ENCODE measurements at regions not wholly inside any gene's neighbourhood (a gene's known extent, or its start where the extent isn't known, plus 50 kb on each side); places are given as distances from the start of the nearest gene placed in this dataset.

GRCh38 chr3:72336821-72337479 lies 511.3 kb downstream of the SHQ1 start:
- no peaks in the 10 kb centered on the region for H3K36me3 ChIP-seq (ENCODE audit: insufficient read depth, low read length)
- H3K27me3 ChIP-seq (ENCODE audit: insufficient read depth, low read length): peaks cover 20% of the 10 kb centered on the region
- peaks cover 10% of the 10 kb centered on the region for H3K4me1 ChIP-seq (ENCODE audit: insufficient read depth, low read length)
- H3K4me3 ChIP-seq (ENCODE audit: low read length): no peak overlapping the region
- H2AFZ ChIP-seq (ENCODE audit: low read depth, low read length): no peak overlapping the region
- H3K9me3 ChIP-seq (ENCODE audit: low read length): no peaks in the 10 kb centered on the region

DNA sequence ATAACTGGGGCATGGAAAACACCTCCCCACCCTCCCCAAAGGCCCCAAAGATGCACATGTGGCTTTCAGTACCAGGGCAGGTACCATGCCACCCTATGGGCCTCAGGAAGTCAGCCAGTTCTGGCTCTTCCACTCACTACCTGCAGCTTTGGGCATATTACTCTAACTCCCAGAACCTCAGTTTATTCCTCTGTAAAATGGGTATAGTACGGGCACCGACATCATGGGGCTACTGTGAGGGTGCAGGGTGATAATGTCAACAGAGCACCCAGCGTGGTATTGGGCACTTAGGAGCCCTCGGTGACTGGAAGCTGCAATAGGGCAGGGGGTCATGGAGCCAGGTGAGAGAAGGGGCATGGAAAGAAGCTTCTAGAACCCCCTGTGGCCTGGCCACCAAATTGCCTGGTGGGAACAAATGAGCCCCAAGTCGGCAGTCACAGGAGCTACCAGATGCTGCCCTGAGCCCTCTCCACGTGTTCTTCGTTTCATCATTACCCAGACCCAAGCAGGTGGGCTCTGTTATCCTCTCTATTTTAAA lies 512.1 kb downstream of the SHQ1 start:
- Histone ChIP-seq H3K4me1 (ENCODE audit: insufficient read depth, low read length) (peaks cover 10% of the 10 kb centered on the region), H3K27me3 (ENCODE audit: insufficient read depth, low read length) (peaks cover 20% of the 10 kb centered on the region), H2AFZ (ENCODE audit: low read depth, low read length) (no peak overlapping the region), H3K9me3 (ENCODE audit: low read length) (no peaks in the 10 kb centered on the region), H3K36me3 (ENCODE audit: insufficient read depth, low read length) (no peaks in the 10 kb centered on the region), H3K4me3 (ENCODE audit: low read length) (no peak overlapping the region)

DNA sequence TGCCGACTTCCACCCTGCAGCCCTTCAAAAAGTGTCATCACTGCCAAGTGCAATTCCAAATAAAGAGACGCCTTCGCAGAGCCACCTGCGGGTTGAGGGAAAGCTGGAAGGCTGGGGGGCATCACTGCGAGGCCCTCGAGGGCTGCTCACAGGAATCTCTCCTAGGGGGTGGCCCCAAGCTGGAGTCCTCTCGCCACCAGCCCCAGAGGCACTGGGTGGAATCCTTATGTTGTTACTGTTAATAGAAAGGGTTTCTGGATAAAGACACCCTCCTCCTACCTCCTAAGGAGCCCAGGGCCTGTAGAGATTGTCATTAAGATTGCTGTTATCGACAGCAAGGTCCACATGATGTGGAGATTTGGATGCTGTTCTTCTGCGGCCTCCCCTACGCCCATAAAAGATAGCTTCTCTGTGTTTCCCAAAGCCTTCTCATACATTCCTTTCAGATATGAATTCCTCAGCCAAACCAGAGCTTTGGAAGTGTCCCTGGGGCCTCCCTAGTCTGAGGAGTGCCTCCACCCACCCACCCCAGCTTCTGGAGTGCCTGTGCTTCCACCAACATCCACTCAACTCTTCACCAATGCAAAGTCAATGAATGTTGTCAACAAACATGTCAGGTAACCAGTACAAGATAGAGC lies 512.7 kb downstream of the SHQ1 start:
- Histone ChIP-seq H3K36me3 (ENCODE audit: insufficient read depth, low read length) (no peaks in the 10 kb centered on the region), H3K9me3 (ENCODE audit: low read length) (no peaks in the 10 kb centered on the region), H3K27me3 (ENCODE audit: insufficient read depth, low read length) (peaks cover 20% of the 10 kb centered on the region), H2AFZ (ENCODE audit: low read depth, low read length) (no peak overlapping the region), H3K4me3 (ENCODE audit: low read length) (no peak overlapping the region), H3K4me1 (ENCODE audit: insufficient read depth, low read length) (peaks cover 10% of the 10 kb centered on the region)

DNA sequence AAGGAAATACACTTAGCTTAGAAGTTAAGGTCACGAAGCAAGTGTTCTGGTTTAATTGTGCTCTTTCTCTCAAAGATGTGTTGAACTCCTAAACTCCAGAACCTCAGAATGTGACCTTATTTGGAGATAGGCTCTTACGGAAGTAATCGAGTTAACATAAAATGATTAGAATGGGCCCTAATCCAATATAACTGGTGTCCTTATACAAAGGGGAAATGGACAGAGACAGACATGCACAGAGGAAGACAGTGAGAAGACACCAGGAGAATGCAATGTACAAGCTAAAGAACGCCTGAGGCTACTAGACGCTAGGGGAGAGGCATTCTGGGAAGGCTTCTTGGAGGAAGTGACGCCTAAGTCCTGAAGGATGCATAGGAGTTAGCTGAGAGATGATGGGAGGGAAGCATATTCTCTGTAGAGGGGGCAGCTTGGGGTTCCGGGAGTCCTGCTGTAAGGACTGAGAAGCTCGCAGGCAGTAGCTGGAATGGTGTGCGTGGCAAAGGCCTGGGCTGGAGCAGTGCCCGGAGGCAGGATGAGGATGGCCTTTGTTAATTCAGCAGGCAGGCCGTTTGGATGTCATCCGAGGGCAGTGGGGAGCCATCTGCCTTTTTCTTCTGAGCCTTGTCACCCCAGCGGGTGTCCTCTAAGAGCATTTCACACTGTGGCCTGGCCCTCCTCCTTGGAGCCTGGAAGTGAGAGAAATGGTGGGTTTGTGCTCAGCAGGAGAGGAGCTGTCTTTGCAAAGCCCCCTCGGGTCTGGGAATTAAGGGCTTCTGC lies 513.4 kb downstream of the SHQ1 start:
- H3K4me1 ChIP-seq (ENCODE audit: insufficient read depth, low read length): peaks cover 15% of the 10 kb centered on the region
- H3K27me3 ChIP-seq (ENCODE audit: insufficient read depth, low read length): peaks cover 20% of the 10 kb centered on the region
- H3K4me3 ChIP-seq (ENCODE audit: low read length): no peak overlapping the region

GRCh38 chr3:72332689-72333088 lies 515.6 kb downstream of the SHQ1 start:
- H3K9me3 ChIP-seq (ENCODE audit: low read length): no peaks in the 10 kb centered on the region
- H3K4me1 ChIP-seq (ENCODE audit: insufficient read depth, low read length): peaks cover 25% of the 10 kb centered on the region
- H3K36me3 ChIP-seq (ENCODE audit: insufficient read depth, low read length): no peaks in the 10 kb centered on the region
- no peak overlapping the region for H2AFZ ChIP-seq (ENCODE audit: low read depth, low read length)
- H3K4me3 ChIP-seq (ENCODE audit: low read length): no peak overlapping the region
- peaks cover 20% of the 10 kb centered on the region for H3K27me3 ChIP-seq (ENCODE audit: insufficient read depth, low read length)

More for the DNA sequence above, 513.4 kb downstream of the SHQ1 start:
- Histone ChIP-seq H2AFZ (ENCODE audit: low read depth, low read length) (no peak overlapping the region), H3K36me3 (ENCODE audit: insufficient read depth, low read length) (no peaks in the 10 kb centered on the region), H3K9me3 (ENCODE audit: low read length) (no peaks in the 10 kb centered on the region)

GRCh38 chr3:72332036-72332435 lies 516.2 kb downstream of the SHQ1 start:
- Histone ChIP-seq H3K4me1 (ENCODE audit: insufficient read depth, low read length) (peaks cover 25% of the 10 kb centered on the region), H3K9me3 (ENCODE audit: low read length) (no peaks in the 10 kb centered on the region), H3K4me3 (ENCODE audit: low read length) (no peak overlapping the region), H3K36me3 (ENCODE audit: insufficient read depth, low read length) (no peaks in the 10 kb centered on the region), H3K27me3 (ENCODE audit: insufficient read depth, low read length) (peaks cover 20% of the 10 kb centered on the region), H2AFZ (ENCODE audit: low read depth, low read length) (no peak overlapping the region)

GRCh38 chr3:72331076-72331475 lies 517.2 kb downstream of the SHQ1 start:
- H2AFZ ChIP-seq (ENCODE audit: low read depth, low read length): no peak overlapping the region
- H3K36me3 ChIP-seq (ENCODE audit: insufficient read depth, low read length): no peaks in the 10 kb centered on the region
- peaks cover 25% of the 10 kb centered on the region for H3K4me1 ChIP-seq (ENCODE audit: insufficient read depth, low read length)
- H3K27me3 ChIP-seq (ENCODE audit: insufficient read depth, low read length): peaks cover 16% of the 10 kb centered on the region
- H3K9me3 ChIP-seq (ENCODE audit: low read length): no peaks in the 10 kb centered on the region
- H3K4me3 ChIP-seq (ENCODE audit: low read length): no peak overlapping the region

GRCh38 chr3:72329354-72329753 lies 518.9 kb downstream of the SHQ1 start:
- H2AFZ ChIP-seq (ENCODE audit: low read depth, low read length): no peak overlapping the region
- H3K9me3 ChIP-seq (ENCODE audit: low read length): no peaks in the 10 kb centered on the region
- H3K4me1 ChIP-seq (ENCODE audit: insufficient read depth, low read length): peaks cover 14% of the 10 kb centered on the region
- H3K36me3 ChIP-seq (ENCODE audit: insufficient read depth, low read length): no peaks in the 10 kb centered on the region
- H3K4me3 ChIP-seq (ENCODE audit: low read length): no peak overlapping the region
- H3K27me3 ChIP-seq (ENCODE audit: insufficient read depth, low read length): peaks cover 19% of the 10 kb centered on the region

- Histone ChIP-seq H3K27me3 (ENCODE audit: insufficient read depth, low read length) (peaks cover 15% of the 10 kb centered on the region), H2AFZ (ENCODE audit: low read depth, low read length) (no peak overlapping the region), H3K9me3 (ENCODE audit: low read length) (no peaks in the 10 kb centered on the region), H3K4me3 (ENCODE audit: low read length) (no peak overlapping the region), H3K36me3 (ENCODE audit: insufficient read depth, low read length) (no peaks in the 10 kb centered on the region), H3K4me1 (ENCODE audit: insufficient read depth, low read length) (peaks cover 14% of the 10 kb centered on the region)
Observed at GRCh38 chr3:72328755-72329277, 519.4 kb downstream of the SHQ1 start.

DNA sequence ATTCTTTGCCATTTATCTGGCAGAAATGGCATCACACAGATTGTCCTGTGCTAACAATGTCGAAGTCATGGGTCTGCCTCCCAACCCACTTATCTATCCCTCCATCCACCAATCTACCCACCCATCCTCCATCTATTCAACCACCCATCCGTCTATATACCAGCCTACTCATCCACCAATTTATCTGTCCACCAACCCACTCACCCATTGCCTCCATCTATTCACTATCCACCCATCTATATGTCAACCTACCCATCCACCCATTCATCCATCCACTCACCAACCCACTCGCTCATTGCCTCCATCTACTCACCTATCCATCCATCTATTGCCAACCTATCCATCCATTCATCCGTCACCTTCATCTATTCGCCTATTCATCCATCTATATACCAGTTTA lies 521.2 kb downstream of the SHQ1 start:
- Histone ChIP-seq H3K4me1 (ENCODE audit: insufficient read depth, low read length) (peaks cover 14% of the 10 kb centered on the region), H3K27me3 (ENCODE audit: insufficient read depth, low read length) (peaks cover 3% of the 10 kb centered on the region), H3K4me3 (ENCODE audit: low read length) (no peak overlapping the region), H3K36me3 (ENCODE audit: insufficient read depth, low read length) (no peaks in the 10 kb centered on the region), H3K9me3 (ENCODE audit: low read length) (no peaks in the 10 kb centered on the region), H2AFZ (ENCODE audit: low read depth, low read length) (no peak overlapping the region)

DNA sequence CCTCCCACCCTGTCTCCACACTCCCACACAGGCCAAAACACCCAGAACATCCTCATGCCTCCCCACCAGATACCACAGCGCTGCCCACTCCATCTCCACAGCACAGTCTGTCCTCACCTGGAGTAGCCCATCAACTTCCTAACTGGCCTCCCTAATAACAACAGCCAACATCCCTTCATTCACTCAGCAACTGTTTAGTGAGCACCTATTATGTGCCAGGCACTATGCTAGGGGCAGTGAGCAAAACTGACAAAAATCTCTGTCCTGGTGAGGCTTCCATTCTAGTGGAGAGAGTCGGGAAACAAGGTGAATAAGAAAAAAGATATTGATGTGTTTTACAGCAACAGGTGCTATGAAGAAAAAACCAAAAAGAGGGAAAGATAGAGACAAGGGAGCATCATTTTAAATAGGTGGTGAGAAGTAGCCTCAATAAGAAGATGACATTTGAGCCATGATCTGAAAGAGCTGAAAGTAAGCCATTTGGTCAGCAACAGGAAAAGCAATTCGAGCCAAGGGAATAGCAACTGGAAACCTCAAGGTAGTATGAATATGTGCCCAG lies 523.9 kb downstream of the SHQ1 start:
- H3K9me3 ChIP-seq (ENCODE audit: low read length): no peaks in the 10 kb centered on the region
- peaks cover 4% of the 10 kb centered on the region for H3K4me1 ChIP-seq (ENCODE audit: insufficient read depth, low read length)
- no peak overlapping the region for H2AFZ ChIP-seq (ENCODE audit: low read depth, low read length)
- no peak overlapping the region for H3K4me3 ChIP-seq (ENCODE audit: low read length)
- H3K27me3 ChIP-seq (ENCODE audit: insufficient read depth, low read length): peaks cover 3% of the 10 kb centered on the region
- H3K36me3 ChIP-seq (ENCODE audit: insufficient read depth, low read length): no peaks in the 10 kb centered on the region

GRCh38 chr3:72323773-72324172 lies 524.5 kb downstream of the SHQ1 start:
- H3K36me3 ChIP-seq (ENCODE audit: insufficient read depth, low read length): no peaks in the 10 kb centered on the region
- no peak overlapping the region for H3K4me3 ChIP-seq (ENCODE audit: low read length)
- H3K27me3 ChIP-seq (ENCODE audit: insufficient read depth, low read length): peaks cover 3% of the 10 kb centered on the region
- no peak overlapping the region for H2AFZ ChIP-seq (ENCODE audit: low read depth, low read length)
- H3K4me1 ChIP-seq (ENCODE audit: insufficient read depth, low read length): no peaks in the 10 kb centered on the region
- H3K9me3 ChIP-seq (ENCODE audit: low read length): no peaks in the 10 kb centered on the region

Measured in neuron (in vitro differentiated cells).